Calu3 (cell line): ENCODE measurements at regions not wholly inside any gene's neighbourhood (a gene's known extent, or its start where the extent isn't known, plus 50 kb on each side); places are given as distances from the start of the nearest gene placed in this dataset.
"Not testable (repeated sequence)": the region's sequence is repeated elsewhere in the genome, so short reads cannot be mapped to it uniquely, and the experiment has no call there.

ENCODE experiments used
- BruUV-seq: library from RNA; stranded (reverse); fragments of 400-500 nt; replicated peaks from 2 replicates; lab custom pipeline; 2021; lab: Mats Ljungman, UMichigan
- CTCF ChIA-PET: fragments of 300-600 bp; sonication (Branson Sonifier 250); formaldehyde crosslinking; loops from one replicate; lab custom pipeline; 2022; ENCODE audit warnings: antibody characterized with exemption; lab: Charles Lee
- DNase-seq: peaks from one replicate; pipeline ENCODE4 v3.0.0; 2022
- H3K27ac Mint-ChIP-seq: one replicate; pipeline ENCODE4 v1.8.0; 2022; ENCODE audit warnings: mixed read lengths; ENCODE audit not compliant: unreplicated experiment
- H3K27me3 Mint-ChIP-seq: one replicate; pipeline ENCODE4 v1.8.0; 2022; ENCODE audit warnings: mixed read lengths; ENCODE audit not compliant: unreplicated experiment
- H3K36me3 Mint-ChIP-seq: one replicate; pipeline ENCODE4 v1.8.0; 2022; ENCODE audit warnings: mild to moderate bottlenecking, moderate library complexity, mixed read lengths; ENCODE audit not compliant: insufficient read depth, unreplicated experiment
- H3K4me1 Mint-ChIP-seq: one replicate; pipeline ENCODE4 v1.8.0; 2022; ENCODE audit warnings: mild to moderate bottlenecking, low read depth, mixed read lengths; ENCODE audit not compliant: unreplicated experiment
- H3K4me3 Mint-ChIP-seq: one replicate; pipeline ENCODE4 v1.8.0; 2022; ENCODE audit warnings: mild to moderate bottlenecking, low read depth, moderate library complexity, mixed read lengths; ENCODE audit not compliant: unreplicated experiment
- H3K9me3 Mint-ChIP-seq: one replicate; pipeline ENCODE4 v1.8.0; 2022; ENCODE audit warnings: low read depth, mixed read lengths; ENCODE audit not compliant: unreplicated experiment
- CTCF ChIP-seq: fragments of 200-600 bp; IDR thresholded peaks from one replicate; pipeline ENCODE4 v1.8.0; 2022; ENCODE audit warnings: antibody characterized with exemption; ENCODE audit not compliant: unreplicated experiment
- intact Hi-C: fragments of 100-400 bp; cut with micrococcal nuclease; formaldehyde crosslinking; loops from one replicate; pipeline ENCODE4 v1.10.0; 2022; ENCODE audit not compliant: unreplicated experiment

- H3K27ac Mint-ChIP-seq: no peak overlapping the region
- no peaks in the 10 kb centered on the region for H3K36me3 Mint-ChIP-seq
- TF ChIP-seq CTCF: no peak
- no peaks in the 10 kb centered on the region for H3K9me3 Mint-ChIP-seq
- H3K4me3 Mint-ChIP-seq: no peak overlapping the region
- H3K27me3 Mint-ChIP-seq: no peaks in the 10 kb centered on the region
- DNase-seq: no peak
- no peaks in the 10 kb centered on the region for H3K4me1 Mint-ChIP-seq
- CTCF ChIA-PET: no interaction called here
- intact Hi-C loops: no loop called here
- no TSS peak for BruUV-seq
Measured at GRCh38 chr2:217349251-217349650, 489.4 kb upstream of the TNP1 start.

GRCh38 chr2:217347630-217348029 lies 487.8 kb upstream of the TNP1 start:
- BruUV-seq, DNase-seq, H3K4me3 Mint-ChIP-seq, H3K27ac Mint-ChIP-seq, H3K36me3 Mint-ChIP-seq, H3K27me3 Mint-ChIP-seq, intact Hi-C loops, H3K4me1 Mint-ChIP-seq, H3K9me3 Mint-ChIP-seq: not testable (repeated sequence)
- CTCF ChIA-PET: interaction anchor here (0.7 kb wide), 1 partner anchor 87 kb away, joined by 8 read pairs; no protein-coding TSS in a partner anchor

DNA sequence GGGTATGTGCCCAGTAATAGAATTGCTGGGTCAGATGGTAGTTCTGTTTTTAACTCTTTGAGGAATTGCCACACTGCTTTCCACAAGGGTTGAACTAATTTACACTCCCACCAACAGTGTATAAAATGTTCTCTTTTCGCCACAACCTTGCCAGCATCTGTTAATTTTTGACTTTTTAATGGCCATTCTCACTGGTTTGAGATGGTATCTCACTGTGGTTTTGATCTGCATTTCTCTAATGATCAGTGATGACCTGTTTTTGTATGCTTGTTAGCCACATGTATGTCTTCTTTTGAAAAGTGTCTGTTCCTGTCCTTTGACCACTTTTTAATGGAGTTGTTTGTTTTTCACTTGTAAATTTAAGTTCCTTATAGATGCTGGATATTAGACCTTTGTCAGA lies 486.2 kb upstream of the TNP1 start:
- intact Hi-C loops, H3K27ac Mint-ChIP-seq, CTCF ChIA-PET, H3K4me1 Mint-ChIP-seq, H3K36me3 Mint-ChIP-seq, H3K4me3 Mint-ChIP-seq, H3K9me3 Mint-ChIP-seq, BruUV-seq, DNase-seq, H3K27me3 Mint-ChIP-seq: not testable (repeated sequence)

- TF ChIP-seq CTCF: no peak
- CTCF ChIA-PET: no interaction called here
- intact Hi-C loops: no loop called here
- Mint-ChIP-seq H3K4me3 (no peak overlapping the region), H3K27ac (no peak overlapping the region), H3K27me3 (no peaks in the 10 kb centered on the region), H3K4me1 (peaks cover 42% of the 10 kb centered on the region), H3K36me3 (peaks cover 6% of the 10 kb centered on the region), H3K9me3 (no peaks in the 10 kb centered on the region)
- DNase-seq: no peak
- BruUV-seq: no TSS peak
Measured at GRCh38 chr2:217340899-217341298, 481.0 kb upstream of the TNP1 start.

- no peak overlapping the region for H3K27ac Mint-ChIP-seq
- no peaks in the 10 kb centered on the region for H3K27me3 Mint-ChIP-seq
- peaks cover 6% of the 10 kb centered on the region for H3K36me3 Mint-ChIP-seq
- H3K4me3 Mint-ChIP-seq: no peak overlapping the region
- no peak for DNase-seq
- no TSS peak for BruUV-seq
- CTCF ChIA-PET: no interaction called here
- intact Hi-C loops: no loop called here
- no peaks in the 10 kb centered on the region for H3K9me3 Mint-ChIP-seq
- H3K4me1 Mint-ChIP-seq: peaks cover 46% of the 10 kb centered on the region
- TF ChIP-seq CTCF: no peak
Measured at GRCh38 chr2:217340176-217340575, 480.3 kb upstream of the TNP1 start.
